ENCODE measurements at regions not wholly inside any gene's neighbourhood (a gene's known extent, or its start where the extent isn't known, plus 50 kb on each side); places are given as distances from the start of the nearest gene placed in this dataset.

GRCh38 chr9:14399756-14400657 is 86.1 kb upstream of the NFIB start:
- no peak overlapping the region for H3K4me3 ChIP-seq (ENCODE audit: low read depth, low read length)
- no peak for DNase-seq
- H3K9me3 ChIP-seq = no peaks in the 10 kb centered on the region
- no peaks in the 10 kb centered on the region for H3K36me3 ChIP-seq
- no peaks in the 10 kb centered on the region for H3K27me3 ChIP-seq
- no peaks in the 10 kb centered on the region; the same call in 1 of the 2 replicates for H3K4me1 ChIP-seq
- TF ChIP-seq, protein P1, sequence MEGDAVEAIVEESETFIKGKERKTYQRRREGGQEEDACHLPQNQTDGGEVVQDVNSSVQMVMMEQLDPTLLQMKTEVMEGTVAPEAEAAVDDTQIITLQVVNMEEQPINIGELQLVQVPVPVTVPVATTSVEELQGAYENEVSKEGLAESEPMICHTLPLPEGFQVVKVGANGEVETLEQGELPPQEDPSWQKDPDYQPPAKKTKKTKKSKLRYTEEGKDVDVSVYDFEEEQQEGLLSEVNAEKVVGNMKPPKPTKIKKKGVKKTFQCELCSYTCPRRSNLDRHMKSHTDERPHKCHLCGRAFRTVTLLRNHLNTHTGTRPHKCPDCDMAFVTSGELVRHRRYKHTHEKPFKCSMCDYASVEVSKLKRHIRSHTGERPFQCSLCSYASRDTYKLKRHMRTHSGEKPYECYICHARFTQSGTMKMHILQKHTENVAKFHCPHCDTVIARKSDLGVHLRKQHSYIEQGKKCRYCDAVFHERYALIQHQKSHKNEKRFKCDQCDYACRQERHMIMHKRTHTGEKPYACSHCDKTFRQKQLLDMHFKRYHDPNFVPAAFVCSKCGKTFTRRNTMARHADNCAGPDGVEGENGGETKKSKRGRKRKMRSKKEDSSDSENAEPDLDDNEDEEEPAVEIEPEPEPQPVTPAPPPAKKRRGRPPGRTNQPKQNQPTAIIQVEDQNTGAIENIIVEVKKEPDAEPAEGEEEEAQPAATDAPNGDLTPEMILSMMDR (IDR thresholded peaks at IDR 0.05; ENCODE audit: low read depth, low read length) = no peak

DNA sequence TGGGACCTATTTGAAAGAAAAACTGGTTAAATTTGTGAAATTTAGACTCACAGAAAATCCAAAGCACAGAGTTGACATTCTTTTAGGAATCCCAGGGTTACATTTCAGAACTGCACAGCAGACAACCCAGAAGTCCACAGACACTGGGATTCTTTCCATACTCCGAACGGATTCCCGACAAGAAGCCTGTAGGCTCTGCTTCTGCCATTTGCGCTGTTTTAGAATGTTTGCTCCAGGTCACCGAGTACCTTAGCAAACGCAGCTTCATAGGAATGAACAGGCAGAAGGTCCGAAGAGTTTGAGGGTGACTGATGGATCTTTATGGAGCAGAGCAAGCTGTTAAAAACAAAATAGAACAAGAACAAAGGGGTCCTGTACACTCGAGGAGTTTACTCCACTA is 84.5 kb upstream of the NFIB start:
- H3K27me3 ChIP-seq = no peaks in the 10 kb centered on the region
- H3K4me3 ChIP-seq (ENCODE audit: low read depth, low read length) = no peak overlapping the region
- TF ChIP-seq, protein P1 (IDR thresholded peaks at IDR 0.05; ENCODE audit: low read depth, low read length) = no peak
- H3K9me3 ChIP-seq = no peaks in the 10 kb centered on the region; the same call in 1 of the 2 replicates
- H3K4me1 ChIP-seq = no peaks in the 10 kb centered on the region; the same call in 1 of the 2 replicates
- H3K36me3 ChIP-seq = no peaks in the 10 kb centered on the region
- DNase-seq = no peak

GRCh38 chr9:14396171-14396570 is 82.2 kb upstream of the NFIB start:
- no peaks in the 10 kb centered on the region for H3K36me3 ChIP-seq
- no peaks in the 10 kb centered on the region; the same call in 1 of the 2 replicates for H3K9me3 ChIP-seq
- H3K27me3 ChIP-seq = no peaks in the 10 kb centered on the region
- DNase-seq = no peak
- no peak overlapping the region for H3K4me3 ChIP-seq (ENCODE audit: low read depth, low read length)
- no peaks in the 10 kb centered on the region; the same call in 1 of the 2 replicates for H3K4me1 ChIP-seq
- TF ChIP-seq, protein P1 (IDR thresholded peaks at IDR 0.05; ENCODE audit: low read depth, low read length) = no peak

GRCh38 chr9:14395317-14396082 is 81.6 kb upstream of the NFIB start:
- Histone ChIP-seq H3K4me1 (no peaks in the 10 kb centered on the region; the same call in 1 of the 2 replicates), H3K4me3 (ENCODE audit: low read depth, low read length) (no peak overlapping the region), H3K9me3 (no peaks in the 10 kb centered on the region; the same call in 1 of the 2 replicates), H3K36me3 (no peaks in the 10 kb centered on the region), H3K27me3 (no peaks in the 10 kb centered on the region)
- peak; percentile 52 for DNase-seq
- TF ChIP-seq, protein P1 (IDR thresholded peaks at IDR 0.05; ENCODE audit: low read depth, low read length) = no peak

DNA sequence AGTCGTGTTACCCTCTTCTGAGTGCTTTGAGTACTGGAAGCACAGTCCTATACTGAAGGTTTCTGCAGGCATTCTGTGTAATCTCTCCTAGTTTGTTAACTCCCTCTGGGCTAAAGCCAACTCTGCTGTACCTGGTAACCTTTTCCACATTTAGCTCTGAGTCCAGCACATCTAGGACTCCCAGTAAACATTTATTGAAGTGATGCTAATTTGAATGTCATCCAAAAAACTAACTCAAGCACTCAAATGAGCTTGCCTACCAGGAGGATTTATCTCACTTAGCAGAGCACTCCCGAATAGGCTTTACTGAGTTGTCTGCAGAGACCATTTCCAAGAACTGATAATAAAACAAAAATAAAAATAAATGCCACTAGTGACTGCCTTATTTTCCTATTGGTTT is 79.5 kb upstream of the NFIB start:
- DNase-seq = no peak
- TF ChIP-seq, protein P1 (IDR thresholded peaks at IDR 0.05; ENCODE audit: low read depth, low read length) = no peak
- no peaks in the 10 kb centered on the region for H3K36me3 ChIP-seq
- no peaks in the 10 kb centered on the region; the same call in 1 of the 2 replicates for H3K9me3 ChIP-seq
- no peaks in the 10 kb centered on the region for H3K27me3 ChIP-seq
- no peak overlapping the region for H3K4me3 ChIP-seq (ENCODE audit: low read depth, low read length)
- no peaks in the 10 kb centered on the region for H3K4me1 ChIP-seq

Measured in BE2C (cell line).